Stomach (tissue), 4 donors: ENCODE measurements at regions not wholly inside any gene's neighbourhood (a gene's known extent, or its start where the extent isn't known, plus 50 kb on each side); places are given as distances from the start of the nearest gene placed in this dataset.

ENCODE experiments used
- EP300 ChIP-seq: sonication (generic); formaldehyde crosslinking; IDR thresholded peaks from one replicate; pipeline ENCODE4 v1.6.1; 2017; ENCODE audit warnings: antibody characterized with exemption
- TF ChIP-seq, protein P1 (sequence below), 7 experiments: fragments of 450-650 bp in 4 of 7; fragments of 200-600 bp in 3 of 7; sonication (generic) in 3 of 7; IDR thresholded peaks; one replicate each; pipeline ENCODE4 v1.5.1; 2016 to 2019; ENCODE audit warnings: antibody characterized with exemption in 7 of 7, control low read depth in 2 of 7, mild to moderate bottlenecking in 1 of 7

DNA sequence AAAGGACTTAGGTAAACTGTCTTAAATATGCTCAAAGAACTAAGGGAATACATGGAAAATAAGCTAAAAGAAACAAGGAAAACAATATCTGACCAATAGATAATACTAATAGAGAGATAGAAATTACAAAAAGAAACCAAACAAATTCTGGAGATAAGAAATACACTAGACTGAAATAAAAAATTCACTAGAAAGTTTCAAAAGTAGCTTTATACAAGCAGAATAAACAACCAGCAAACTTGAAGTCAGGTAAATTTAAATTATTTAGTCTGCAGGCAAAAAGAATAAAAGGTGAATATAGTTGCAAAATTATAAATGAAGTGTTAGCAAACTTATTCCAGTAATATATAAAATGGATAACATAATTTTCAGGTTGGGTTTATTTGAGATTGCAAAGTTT lies 760.9 kb upstream of the INTU start:
- TF ChIP-seq EP300, result no peak
- TF ChIP-seq, protein P1, sequence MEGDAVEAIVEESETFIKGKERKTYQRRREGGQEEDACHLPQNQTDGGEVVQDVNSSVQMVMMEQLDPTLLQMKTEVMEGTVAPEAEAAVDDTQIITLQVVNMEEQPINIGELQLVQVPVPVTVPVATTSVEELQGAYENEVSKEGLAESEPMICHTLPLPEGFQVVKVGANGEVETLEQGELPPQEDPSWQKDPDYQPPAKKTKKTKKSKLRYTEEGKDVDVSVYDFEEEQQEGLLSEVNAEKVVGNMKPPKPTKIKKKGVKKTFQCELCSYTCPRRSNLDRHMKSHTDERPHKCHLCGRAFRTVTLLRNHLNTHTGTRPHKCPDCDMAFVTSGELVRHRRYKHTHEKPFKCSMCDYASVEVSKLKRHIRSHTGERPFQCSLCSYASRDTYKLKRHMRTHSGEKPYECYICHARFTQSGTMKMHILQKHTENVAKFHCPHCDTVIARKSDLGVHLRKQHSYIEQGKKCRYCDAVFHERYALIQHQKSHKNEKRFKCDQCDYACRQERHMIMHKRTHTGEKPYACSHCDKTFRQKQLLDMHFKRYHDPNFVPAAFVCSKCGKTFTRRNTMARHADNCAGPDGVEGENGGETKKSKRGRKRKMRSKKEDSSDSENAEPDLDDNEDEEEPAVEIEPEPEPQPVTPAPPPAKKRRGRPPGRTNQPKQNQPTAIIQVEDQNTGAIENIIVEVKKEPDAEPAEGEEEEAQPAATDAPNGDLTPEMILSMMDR (IDR thresholded peaks at IDR 0.05), result no peak
